Omental fat pad (tissue), 3 donors: ENCODE measurements at regions not wholly inside any gene's neighbourhood (a gene's known extent, or its start where the extent isn't known, plus 50 kb on each side); places are given as distances from the start of the nearest gene placed in this dataset.

Source experiments
- ATAC-seq: fragments of 150-250 bp; one replicate; pipeline ENCODE4 v1.9.1; 2016; ENCODE audit warnings: mild to moderate bottlenecking, moderate library complexity; ENCODE audit not compliant: low FRiP score
- DNase-seq: peaks from one replicate; pipeline ENCODE4 v3.0.0-alpha.2; 2019; ENCODE audit warnings: low spot score
- TF ChIP-seq, protein P1 (sequence below), 3 donors: fragments of 450-650 bp; IDR thresholded peaks; one replicate each; pipeline ENCODE4 v1.5.1; 2016 to 2017; ENCODE audit warnings: antibody characterized with exemption in 3 of 3, mild to moderate bottlenecking in 3 of 3, moderate library complexity in 2 of 3

DNA sequence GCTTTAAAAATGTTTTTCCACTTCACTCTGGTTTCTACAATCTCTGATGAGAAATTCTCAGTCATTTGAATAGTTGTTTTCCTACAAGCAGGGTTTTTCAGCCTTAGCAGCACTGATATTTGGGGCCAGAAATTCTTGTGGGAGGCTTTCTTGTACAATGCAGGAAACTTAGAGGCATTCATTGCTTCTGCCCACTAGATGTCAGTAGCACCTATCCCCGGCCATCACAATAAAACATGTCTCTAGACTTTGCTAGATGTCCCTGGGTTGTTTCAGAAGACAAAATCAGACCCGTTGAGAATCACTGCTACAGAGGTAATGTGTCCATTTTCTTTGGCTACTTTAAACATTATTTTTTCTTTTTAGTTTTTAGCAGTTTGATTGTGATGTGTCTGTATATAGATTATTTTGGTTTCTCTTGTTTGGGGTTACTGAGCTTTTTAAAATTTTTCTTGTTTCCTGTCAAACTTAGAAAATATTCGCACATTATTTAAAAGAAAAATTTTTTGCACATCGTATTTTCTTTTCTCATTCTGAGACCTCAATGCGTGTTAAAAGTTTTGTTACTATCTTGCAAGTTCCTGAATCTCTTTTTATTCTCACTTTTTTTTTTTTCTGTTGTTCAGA, 60.8 kb upstream of the CCDC179 start:
- DNase-seq, result no peak
- ATAC-seq, result no peak
- TF ChIP-seq, protein P1, sequence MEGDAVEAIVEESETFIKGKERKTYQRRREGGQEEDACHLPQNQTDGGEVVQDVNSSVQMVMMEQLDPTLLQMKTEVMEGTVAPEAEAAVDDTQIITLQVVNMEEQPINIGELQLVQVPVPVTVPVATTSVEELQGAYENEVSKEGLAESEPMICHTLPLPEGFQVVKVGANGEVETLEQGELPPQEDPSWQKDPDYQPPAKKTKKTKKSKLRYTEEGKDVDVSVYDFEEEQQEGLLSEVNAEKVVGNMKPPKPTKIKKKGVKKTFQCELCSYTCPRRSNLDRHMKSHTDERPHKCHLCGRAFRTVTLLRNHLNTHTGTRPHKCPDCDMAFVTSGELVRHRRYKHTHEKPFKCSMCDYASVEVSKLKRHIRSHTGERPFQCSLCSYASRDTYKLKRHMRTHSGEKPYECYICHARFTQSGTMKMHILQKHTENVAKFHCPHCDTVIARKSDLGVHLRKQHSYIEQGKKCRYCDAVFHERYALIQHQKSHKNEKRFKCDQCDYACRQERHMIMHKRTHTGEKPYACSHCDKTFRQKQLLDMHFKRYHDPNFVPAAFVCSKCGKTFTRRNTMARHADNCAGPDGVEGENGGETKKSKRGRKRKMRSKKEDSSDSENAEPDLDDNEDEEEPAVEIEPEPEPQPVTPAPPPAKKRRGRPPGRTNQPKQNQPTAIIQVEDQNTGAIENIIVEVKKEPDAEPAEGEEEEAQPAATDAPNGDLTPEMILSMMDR (IDR thresholded peaks at IDR 0.05), result no peak

DNA sequence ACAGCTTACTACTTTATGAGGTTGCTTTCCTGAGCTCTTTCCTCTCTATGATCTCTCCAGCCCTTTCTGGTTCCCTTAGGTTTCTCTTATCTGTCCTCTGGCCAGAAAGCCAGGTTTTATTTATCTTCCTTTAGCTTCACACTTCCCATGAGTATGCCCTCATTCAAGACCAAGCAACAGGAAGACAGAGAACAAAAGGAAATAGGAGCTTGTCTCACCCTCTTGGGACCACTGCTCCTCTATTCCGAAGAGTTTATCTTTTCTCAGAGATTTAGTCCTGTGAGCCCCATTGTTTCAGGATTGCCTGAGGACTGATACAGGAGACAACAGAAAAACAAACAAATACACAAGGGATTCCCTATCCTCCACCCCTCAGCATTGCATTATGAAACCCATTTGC, 62.4 kb upstream of the CCDC179 start:
- no peak for DNase-seq
- TF ChIP-seq, protein P1 (IDR thresholded peaks at IDR 0.05), result no peak
- ATAC-seq, result no peak

DNA sequence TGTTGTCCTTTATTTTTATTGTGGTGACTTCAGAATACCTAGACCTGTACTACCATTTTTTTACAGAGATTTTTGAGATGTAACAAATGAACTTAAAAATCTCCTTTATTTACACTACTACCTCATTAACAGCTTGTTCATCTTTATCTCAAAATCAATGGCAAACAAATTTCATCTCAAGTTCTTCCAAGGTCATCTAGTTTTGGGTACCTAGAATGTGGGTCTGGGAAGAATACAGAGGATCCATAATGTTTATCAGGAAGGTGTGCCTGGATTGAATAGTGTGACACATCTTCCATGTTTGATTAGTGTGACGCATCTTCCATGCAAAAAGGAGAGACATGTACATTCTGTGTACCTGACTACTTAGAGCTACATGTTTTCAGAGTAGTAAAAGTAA, 63.3 kb upstream of the CCDC179 start:
- no peak for DNase-seq
- TF ChIP-seq, protein P1 (IDR thresholded peaks at IDR 0.05), result no peak

DNA sequence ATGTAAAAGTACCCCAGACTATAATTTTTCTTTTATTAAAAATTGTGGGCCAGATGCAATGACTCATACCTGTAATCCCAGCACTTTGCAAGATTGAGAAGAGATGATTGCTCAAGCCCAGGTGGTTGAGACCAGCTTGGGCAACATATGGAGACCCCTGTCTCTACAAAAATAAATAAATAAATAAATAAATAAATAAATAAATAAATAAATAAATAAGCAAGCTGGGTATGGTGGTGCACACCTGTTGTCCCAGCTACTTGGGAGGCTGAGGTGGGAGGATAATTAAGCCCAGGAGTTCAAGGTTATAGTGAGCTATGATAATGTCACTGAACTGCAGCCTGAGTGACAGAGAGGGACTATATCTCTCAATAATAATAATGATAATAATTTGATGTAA, 66.1 kb upstream of the CCDC179 start:
- ATAC-seq, result no peak
- TF ChIP-seq, protein P1 (IDR thresholded peaks at IDR 0.05), result no peak
- no peak for DNase-seq

More for the DNA sequence above, 63.3 kb upstream of the CCDC179 start:
- no peak for ATAC-seq

DNA sequence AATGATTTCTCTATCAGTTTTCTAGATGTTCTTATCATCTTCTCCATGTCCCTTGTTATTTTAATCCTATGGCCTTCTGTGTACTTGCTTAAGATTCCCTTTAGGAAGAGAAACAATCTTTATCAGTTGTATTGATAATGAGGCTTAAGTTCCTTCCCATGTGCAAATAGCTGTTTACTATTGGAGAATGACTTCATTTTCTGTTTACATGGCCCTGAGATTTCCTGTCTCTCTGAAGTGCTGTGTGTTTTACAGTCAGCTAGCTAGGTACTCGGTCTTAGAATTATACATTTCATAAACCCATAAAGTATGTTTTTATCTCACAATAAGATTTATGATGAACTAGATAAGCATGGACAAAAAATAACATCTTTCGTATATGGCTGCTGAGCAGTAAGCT, 67.5 kb upstream of the CCDC179 start:
- no peak for DNase-seq
- no peak for ATAC-seq
- TF ChIP-seq, protein P1 (IDR thresholded peaks at IDR 0.05), result no peak

DNA sequence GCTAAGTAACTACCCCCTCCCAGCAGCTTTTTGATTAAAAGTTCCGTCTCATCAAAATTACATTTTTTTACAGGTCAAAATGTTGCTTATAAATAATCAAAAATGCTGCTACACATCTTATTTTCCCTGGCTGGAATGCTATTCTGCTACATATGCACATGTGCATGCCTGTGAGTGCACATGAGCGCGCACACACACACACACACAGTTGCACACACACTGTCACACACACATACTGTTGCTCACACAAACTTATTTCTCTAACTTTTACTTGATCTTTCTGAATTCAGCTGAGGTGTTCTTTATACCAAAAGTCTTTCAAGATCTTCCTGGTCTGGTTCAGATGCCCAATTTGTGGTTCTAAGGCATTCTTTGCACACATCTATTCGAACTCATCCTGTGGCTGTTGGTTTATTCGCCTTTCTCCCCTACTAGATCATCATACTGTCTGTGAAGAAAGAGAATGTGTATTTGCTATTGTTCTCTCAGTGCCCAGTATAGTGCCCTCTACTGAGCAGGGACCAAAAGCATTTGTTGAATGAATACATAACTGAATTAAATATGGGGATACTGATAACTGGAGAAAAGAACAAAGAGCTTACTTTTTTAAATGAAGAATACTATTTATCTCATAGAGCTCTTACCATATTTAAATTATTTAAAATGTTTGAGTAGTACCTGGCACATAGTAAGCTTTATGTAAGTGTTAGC, 68.1 kb upstream of the CCDC179 start:
- ATAC-seq (no peak), DNase-seq (no peak)
- TF ChIP-seq, protein P1 (IDR thresholded peaks at IDR 0.05), result no peak
